ENCODE measurements at regions not wholly inside any gene's neighbourhood (a gene's known extent, or its start where the extent isn't known, plus 50 kb on each side); places are given as distances from the start of the nearest gene placed in this dataset.

DNA sequence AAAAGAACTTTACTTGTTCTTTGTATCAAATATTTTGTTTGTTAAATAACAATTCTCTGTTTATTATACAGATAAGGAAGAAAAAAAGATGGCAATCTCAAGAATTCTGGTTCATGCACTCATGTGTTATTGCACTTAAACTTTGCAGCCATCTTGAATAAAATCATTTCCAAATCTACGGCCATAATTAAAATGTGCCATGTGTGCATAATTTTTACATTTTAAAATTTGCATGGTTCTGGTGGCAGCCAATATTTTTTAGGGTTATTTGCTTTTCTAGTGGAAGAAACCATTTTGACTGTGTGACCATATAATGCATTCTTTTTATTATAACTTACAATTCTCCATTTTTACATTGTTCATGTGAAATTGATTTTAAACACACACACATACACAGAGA, 1518.1 kb upstream of the ZEB2 start:
- no peak for DNase-seq

DNA sequence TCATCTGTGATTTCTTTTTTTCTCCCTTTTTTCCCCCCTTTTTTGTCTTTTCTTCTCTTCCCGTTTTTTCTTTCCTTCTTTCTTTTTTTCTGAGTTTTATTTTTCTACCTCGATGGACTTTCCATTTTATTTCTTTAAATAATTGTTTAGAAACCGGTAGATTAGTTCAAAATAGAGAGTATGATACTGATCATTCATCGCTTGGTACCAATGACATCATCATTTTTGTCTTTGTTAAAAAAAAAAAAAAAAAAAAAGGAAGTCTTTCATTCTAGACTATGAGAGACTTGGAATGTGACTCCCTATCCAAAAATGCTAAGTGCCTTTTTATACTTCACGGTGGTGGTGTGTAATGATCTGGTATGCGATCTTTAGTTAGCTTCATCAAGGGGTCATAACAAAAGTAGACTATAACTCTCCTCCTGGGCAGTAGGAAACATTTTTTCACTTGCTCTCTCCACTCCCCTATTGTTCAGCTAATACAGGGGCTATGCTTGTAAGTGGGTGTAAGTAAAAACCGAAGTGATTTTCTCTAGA, 1517.5 kb upstream of the ZEB2 start:
- DNase-seq, result no peak

DNA sequence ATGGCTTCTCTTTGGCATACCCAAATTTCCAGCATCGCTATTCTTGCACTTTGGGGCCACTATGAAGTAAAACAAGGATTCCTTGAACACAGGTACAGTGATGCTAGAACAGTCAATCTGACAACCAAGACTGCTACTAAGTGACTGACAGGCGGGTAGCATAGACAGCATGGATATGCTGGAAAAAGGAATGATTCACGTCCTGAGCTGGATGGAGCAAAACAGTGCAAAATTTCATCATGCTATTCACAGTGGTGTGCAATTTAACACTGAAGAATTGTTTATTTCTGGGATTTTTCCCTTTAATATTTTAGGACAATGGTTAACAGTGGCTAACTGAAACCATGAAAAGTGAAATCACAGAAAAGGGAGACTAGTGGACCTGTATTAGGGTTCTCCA, 1511.2 kb upstream of the ZEB2 start:
- DNase-seq, result no peak

DNA sequence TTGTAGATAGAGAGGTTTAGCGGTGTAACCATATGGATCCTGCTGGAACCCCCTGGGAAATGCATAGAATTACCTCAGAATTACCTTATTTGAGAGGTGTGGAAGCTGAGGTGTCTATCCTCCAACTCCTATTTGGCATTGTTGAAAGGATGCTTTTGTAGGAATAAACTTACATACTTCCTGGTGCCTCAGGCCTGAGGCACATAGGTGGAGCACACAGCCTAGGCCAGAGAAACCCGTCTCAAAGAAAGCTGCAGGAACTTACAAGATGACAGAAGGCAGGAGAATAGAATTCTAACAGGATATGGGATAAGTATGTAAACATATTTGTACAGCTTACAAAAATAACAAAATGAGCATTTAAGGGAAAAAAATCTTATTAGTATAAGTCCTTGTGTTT, 1507.2 kb upstream of the ZEB2 start:
- no peak for DNase-seq

DNA sequence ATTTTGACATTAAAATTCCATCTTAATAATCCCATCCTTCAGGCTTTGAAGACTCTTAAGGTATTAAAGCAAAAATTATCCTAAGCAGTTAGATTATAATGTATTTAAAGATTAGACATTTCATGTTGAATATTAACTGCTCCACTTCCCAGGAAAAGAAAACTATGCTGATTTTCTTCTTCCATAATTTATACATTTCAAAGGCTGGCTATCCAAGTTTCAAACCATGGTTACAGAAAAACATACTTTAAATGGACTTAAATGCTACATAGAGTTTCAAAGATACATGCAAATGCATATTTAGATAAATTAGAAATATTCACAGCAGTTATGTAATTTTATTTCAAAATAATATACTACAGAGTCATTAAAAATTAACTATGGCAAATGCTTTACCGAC, 1505.6 kb upstream of the ZEB2 start:
- no peak for DNase-seq

DNA sequence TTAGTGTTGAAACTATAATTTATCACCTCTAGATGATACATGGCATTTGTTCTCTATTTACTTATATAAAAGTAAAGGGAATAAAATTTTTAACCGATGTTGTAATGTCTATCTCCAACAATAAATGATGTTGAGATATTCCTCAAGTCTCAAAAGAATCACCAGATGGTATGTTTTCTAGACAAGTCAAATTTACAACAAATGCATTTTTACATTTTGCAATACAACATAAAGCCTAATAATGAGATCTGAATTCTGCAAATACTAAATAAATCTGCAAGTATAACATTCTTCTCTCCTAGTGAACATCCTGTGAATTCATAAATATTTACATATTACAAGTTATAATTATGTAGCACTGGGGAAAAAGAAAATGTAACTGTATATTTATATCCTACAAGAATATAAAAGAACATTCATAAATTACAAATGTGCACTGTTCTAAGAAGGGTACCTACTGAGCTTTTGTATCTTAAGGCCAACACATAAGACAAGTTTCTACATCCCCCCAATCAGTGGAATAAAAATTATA, 1504.4 kb upstream of the ZEB2 start:
- no peak for DNase-seq

DNA sequence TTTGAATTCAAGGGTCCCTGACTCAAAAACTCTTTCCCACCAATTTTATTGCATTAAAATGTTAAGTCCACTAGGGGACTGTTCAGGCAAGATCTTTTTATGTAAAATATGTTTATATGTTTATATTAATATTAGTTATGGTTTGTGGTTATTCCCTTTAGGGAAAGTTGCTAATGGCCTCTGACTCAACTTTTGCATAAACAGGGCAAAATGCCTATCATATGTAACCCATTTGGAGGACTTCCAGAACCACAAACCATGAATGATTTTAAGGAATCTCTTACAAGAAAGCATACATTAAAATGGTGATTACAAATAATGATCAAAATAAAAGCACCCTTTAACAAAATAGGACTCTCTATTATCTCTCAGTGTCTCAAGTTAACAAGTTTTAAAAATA, 1484.5 kb upstream of the ZEB2 start:
- DNase-seq, result no peak

DNA sequence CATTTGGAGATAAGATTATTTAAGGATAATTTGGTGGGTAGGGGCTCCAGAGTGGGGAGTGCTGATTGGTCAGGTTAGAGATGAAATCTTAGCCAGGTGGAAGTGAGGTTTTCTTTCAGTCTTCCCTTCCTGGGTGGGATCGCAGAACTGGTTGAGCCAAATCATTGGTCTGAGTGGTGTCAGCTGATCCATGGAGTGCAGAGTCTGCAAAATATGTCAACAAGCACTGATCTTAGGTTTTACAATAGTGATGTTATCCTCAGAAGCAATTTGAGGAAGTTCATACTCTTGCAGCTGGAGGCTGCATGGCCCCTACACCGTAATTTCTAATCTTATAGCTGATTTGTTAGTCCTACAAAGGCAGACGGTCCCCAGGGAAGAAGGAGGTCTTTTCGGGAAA, 1483.4 kb upstream of the ZEB2 start:
- no peak for DNase-seq

DNA sequence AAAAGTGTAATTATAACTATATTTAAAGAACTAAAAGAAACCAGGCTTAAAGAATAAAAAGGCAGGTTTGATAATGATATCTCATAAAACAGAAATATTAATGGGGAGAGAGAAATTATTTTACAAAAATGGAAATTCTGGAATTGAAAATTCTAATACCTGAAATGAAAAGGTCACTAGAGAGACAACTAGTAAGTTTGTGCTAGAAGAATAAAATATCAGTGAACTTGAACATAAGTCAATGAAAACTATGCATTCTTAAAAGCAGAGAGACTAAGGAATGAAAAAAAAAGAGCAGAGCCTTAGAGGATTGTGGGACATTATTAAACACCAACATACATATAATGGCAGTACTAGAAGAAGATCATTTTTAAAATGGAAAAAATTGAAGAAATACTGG, 1475.0 kb upstream of the ZEB2 start:
- DNase-seq, result no peak

DNA sequence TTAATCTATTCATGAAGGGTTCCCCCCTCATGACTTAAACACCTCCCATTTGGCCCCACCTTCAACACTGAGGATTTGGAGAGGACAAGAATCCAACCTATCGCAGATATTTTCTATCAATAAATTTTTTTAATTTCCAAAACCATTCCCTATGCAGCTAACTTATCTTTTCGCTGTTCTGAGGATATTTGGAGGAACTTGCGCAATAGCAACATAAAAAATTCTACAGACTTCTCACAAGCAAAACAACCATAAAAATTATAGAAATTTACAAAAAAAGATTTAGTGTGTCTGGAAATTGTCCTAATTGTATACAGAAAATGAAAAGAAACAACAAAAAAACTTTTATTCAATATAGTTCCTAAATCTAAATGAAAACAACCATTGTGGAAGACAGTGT, 1472.7 kb upstream of the ZEB2 start:
- DNase-seq, result no peak

DNA sequence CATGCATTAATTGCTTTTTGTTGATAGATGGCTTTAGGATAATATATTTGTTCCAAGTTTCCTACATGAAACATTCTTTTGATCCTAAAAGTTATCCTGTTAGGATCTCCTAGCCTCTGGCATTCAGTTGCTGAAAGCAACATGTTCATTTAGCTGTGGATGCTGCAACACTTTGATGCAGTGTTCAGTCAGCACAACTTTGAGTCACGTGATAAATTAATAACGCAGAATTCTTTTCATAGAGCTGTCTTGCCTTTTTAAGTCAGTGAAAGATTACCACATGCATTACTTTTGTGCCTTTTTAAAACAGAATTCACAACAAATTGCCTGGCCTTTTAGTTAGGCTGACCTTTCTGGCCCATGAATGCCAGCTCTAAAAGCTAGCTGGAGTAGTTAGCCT, 1467.9 kb upstream of the ZEB2 start:
- DNase-seq, result no peak

DNA sequence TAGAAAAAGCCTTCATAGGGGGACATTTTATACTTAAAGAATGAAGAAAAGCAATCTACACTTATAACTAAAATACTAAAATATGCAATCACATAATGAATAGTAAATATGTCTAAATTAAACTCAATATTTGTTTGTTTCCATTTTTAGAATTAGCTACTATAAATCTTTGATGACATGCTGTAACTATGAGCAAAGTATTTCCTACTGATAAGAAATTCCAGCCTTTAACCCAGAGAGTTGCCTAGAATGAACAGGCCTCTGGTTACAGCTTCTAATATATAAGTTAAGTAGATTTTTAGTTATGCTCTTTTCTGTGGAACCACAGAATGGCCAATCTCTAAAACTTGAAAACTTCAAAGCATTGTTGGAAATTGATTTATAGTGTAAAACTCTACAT, 1465.6 kb upstream of the ZEB2 start:
- DNase-seq, result no peak

DNA sequence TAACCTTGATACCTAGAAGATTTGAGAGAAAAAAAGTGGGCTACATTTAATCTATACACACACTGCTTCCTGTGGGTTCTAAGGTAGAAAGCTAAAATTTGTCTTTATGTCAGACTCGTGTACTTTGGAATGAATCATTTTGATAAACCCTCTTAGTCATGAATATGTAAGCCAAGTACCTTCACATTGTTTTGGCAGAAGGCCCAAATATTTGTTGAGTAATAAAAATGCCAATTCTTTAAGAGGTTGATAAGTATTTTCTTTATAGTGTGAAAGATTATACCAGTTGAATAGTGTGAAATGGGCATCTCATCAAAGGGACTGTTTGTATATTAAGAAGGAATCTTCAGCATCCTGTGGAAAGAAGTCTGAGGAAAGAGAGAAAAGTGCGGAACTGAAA, 1464.7 kb upstream of the ZEB2 start:
- DNase-seq, result no peak

DNA sequence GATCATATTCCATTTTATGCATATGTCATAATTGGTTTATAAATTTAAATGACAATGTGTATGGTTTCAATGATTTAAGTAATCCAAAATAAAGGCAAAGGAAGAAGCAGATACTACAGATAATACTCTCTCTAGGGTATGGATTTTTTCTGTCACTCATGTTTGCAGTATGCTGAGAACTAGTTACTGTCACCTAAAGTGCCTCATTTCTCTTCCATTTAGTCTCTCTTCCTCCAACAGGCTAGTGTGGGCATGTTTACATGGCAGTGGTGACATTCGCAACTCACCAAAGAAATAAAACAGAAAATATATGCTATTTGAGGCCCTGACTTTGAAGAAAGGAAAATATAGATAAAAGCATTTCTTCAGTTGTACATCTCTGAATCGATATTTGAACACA, 1460.4 kb upstream of the ZEB2 start:
- no peak for DNase-seq

DNA sequence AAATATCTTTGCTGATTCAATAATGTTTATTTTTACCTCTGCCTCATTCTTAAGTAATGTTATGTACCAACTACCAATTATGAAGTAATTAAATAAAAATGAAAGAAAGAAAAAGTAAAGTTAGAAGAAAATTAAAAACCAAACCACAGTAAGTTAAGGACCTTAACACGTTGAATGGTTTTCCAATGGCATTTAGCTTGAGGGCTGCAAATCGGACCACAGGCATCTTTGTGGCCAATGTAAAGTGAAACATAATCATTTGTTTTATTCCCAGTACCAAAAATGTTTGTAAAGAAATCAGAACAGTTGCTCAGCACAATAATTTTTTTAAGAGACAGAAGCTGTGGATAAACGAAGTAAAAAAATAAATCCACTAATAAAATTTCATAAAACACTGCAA, 1455.5 kb upstream of the ZEB2 start:
- no peak for DNase-seq

DNA sequence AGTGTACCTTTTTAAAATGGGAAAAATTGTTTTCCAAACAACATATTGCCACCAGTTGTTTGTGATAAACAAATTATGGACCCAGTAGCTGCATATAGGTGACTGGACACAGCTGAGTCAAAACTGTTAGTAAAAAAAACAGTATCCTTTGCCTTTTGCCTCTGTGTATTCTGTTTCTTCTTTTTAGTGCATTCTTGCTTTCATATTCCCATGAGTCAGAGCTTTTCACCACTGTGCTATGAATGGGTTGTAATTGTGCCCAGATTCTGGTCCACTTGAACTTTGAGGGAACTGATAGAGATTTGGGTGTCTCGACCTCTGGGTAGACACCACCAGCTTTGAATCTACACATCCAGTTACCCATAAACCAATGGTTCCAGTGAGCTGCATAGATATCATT, 1441.9 kb upstream of the ZEB2 start:
- no peak for DNase-seq

DNA sequence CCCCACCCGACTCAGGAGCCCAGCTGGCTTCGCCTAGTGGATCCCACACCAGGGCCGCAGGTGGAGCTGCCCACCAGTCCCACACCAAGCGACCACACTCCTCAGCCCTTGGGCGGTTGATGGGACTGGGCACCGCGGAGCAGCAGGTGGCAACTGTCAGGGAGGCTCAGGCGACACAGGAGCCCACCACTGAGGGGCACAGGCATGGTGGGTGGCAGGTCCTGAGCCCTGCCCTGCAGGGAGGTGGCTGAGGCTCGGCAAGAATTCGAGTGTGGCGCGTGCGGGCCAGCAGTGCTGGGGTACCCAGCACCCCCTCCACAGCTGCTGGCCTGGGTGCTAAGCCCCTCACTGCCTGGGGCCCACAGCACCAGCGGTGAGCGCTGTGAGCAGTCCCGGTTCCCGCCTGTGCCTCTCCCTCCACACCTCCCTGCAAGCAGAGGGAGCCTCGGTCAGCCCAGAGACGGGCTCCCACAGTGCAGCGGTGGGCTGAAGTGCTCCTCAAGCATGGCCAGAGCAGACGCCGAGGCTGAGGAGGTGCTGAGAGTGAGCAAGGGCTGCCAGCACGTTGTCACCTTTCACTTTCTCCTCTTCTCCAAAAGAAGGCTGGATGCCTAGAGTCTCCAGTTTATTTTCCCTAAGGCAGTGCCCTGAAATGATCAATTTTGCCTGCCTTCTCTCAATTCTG, 1440.7 kb upstream of the ZEB2 start:
- no peak for DNase-seq

DNA sequence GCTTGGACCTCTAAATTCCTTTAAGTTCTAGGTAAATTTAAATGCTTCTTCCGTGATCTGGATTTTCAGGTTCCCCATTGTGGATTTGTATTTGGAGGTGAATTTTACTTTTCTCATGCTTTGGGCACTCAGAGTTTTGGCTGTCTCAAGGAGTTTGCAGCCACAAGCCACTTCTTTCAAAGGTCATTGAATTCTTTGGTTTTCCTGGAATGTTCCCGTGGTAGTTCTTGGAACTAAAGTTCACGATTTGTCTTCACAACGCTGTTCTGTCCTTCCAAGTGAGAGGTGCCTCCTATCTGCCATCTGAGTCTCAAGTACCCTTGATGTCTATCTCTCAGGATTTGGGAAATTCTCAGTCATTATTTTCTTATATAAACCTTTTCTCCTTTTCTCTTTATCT, 1438.7 kb upstream of the ZEB2 start:
- DNase-seq, result no peak

DNA sequence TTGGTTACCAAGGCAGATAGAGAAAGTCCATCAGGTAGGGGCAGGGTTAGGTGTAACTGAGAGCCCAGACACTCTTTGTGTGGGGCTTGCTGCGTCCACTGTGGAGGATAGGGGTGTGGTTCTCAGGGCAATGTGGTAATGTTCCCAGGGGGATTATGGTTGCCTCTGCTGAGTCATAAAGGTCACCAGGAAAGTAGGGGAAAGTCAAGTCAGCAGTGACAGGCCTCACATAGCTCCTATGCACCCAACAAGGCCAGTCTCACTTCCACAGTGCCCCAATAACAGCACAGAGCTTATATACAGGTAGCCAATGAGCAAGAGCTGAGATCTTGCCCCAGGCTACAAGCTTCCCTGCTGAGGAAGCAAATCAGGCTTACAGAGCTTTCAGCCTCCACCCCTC, 1438.0 kb upstream of the ZEB2 start:
- DNase-seq, result no peak

DNA sequence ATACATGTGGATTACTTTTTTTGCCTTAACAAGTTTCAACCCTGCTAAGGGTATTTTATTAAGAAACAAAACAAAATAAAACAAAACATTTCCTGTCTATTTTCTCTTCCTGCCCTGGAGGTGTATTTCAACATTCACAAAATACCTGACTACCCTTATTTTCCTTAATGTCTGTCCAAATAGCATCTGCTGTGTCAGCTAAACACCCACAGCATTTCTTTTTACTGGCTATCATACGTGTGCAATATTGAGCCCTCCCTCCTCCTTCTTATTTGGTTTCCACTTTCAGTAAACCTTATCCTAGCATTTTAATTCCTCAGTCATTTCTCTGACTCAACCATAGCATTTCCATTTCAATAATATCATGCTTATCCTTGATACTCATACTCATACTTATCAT, 1420.0 kb upstream of the ZEB2 start:
- no peak for DNase-seq

DNA sequence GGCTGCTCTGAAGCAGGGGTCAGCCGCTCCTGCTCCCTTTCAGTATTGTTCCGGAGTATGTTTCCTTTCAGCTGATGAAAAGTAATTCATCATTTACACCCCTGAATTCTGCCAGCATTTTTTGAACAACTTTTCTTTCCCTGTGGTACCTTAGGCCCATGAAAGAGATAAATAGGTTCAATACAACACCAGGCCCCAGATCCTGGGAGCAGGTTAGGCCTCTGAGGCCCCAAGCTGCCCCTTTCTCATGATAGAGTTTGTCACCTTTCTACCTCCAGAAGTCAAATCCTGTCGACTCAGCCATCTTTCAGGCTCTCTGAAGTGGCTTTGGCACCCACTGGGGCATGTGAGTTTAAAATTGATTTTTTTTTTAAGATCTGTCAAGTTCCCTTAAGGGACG, 1415.1 kb upstream of the ZEB2 start:
- DNase-seq, result no peak

DNA sequence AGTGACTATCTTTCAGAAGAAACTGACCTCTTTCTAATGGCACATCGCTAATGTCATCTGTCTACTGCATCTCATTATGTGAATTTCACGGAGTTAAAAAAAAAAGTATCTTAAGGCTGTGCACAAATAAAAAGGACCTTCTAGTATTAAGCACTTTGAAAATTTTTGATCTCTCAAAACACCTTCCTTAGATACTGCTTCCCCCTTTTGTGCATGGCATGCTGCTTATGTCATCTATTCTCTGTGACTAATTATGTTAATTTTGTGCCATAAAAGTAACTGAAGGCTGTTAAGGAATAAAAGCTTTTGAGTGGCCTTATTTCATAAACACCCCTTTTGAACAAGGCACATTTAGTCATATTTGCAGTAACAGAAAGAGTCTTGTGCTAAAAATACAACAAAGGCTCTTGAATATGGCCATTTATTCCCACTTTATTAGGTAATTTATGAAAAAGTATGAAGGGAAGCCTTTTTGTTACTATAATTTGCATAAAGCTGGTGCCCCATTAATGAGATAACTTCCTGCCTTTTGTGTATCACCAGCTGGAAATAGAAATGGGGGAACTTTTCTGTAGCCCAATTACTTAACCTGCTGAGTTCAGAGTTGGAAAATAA, 1412.0 kb upstream of the ZEB2 start:
- DNase-seq, result no peak

DNA sequence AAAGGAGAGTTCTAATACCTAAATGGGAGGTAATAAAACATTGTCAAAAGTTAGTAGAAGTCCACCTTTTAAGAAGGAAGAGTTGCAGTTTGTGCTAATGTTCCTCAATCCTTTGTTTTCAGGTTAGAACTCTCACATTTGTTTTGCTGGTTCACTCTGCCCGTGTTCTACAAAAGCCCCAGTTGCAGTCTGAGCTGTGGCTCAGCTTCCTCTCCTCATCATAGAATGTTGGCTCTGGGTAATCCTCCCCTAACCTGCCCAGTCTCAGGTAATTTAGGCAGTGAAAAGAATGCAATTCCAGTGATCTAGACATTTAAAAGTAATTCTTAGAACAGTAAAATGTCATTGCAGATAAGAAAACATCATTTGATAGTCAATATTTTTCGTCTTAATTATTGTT, 1410.4 kb upstream of the ZEB2 start:
- DNase-seq, result no peak

DNA sequence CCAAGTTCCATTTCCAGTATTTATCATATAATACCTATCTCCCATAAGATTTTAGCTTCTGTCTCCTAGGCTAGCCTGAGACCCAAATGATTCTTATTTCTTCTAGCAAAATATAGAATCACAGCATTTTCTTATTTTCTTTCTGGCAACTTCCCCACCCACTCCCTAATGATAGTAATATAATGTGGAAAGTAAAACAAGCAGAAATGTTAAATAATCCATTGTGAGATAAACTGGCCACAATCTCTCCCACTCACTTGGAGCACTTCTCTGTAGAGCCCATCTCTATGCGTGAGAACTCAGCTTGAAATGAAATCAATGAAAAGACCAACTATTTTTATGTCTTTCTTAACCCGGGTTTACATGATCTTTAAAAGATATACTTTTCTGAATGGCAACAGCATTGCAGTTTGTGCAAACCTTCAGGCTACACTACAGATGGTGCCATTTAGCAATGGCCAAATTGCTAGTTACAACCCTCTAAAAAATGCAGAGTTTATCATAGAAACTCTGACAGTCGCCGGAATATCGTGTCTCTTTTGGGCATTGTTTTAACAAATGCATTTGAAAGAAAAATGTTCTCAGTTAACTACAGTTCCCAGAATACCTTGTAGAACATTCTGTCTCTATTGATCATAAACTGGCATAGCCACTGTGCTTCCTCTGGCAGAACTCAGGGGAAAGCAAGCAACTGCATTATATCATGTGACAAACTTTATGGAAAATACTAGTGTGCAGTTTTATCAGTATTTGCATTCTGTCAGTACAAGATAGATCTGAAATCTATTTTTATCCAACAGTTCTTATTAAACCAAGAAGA, 1407.4 kb upstream of the ZEB2 start:
- no peak for DNase-seq

All from CD4-positive, alpha-beta T cell treated with Interleukin-21 for 1 hour (primary cell).